ENCODE measurements at regions not wholly inside any gene's neighbourhood (a gene's known extent, or its start where the extent isn't known, plus 50 kb on each side); places are given as distances from the start of the nearest gene placed in this dataset.
"Not testable (repeated sequence)": the region's sequence is repeated elsewhere in the genome, so short reads cannot be mapped to it uniquely, and the experiment has no call there.

- Histone ChIP-seq H3K9ac (no peak overlapping the region), H3K4me3 (ENCODE audit: low read depth, low read length) (no peak overlapping the region), H3K9me3 (ENCODE audit: control insufficient read depth, low read length) (no peaks in the 10 kb centered on the region), H3K36me3 (ENCODE audit: control insufficient read depth, insufficient read depth, low read length) (no peaks in the 10 kb centered on the region), H2AFZ (no peak overlapping the region), H3K79me2 (no peaks in the 10 kb centered on the region), H3K4me2 (ENCODE audit: low read length) (no peak overlapping the region), H3K27me3 (ENCODE audit: control insufficient read depth, insufficient read depth, low read length) (no peaks in the 10 kb centered on the region), H3K27ac (no peak overlapping the region), H3K4me1 (no peaks in the 10 kb centered on the region)
- TF ChIP-seq CTCF (IDR thresholded peaks at IDR 0.05), result no peak
These were observed 121.8 kb downstream of the OXSM start for GRCh38 chr3:25911525-25912295.

- H3K79me2 ChIP-seq, result no peaks in the 10 kb centered on the region
- no peaks in the 10 kb centered on the region for H3K36me3 ChIP-seq (ENCODE audit: control insufficient read depth, insufficient read depth, low read length)
- H3K4me1 ChIP-seq, result no peaks in the 10 kb centered on the region
- H3K27me3 ChIP-seq (ENCODE audit: control insufficient read depth, insufficient read depth, low read length), result no peaks in the 10 kb centered on the region
- no peak overlapping the region for H3K4me3 ChIP-seq (ENCODE audit: low read depth, low read length)
- no peak overlapping the region for H3K4me2 ChIP-seq (ENCODE audit: low read length)
- no peak overlapping the region for H3K27ac ChIP-seq
- TF ChIP-seq CTCF (IDR thresholded peaks at IDR 0.05), result no peak
- no peaks in the 10 kb centered on the region for H3K9me3 ChIP-seq (ENCODE audit: control insufficient read depth, low read length)
- no peak overlapping the region for H2AFZ ChIP-seq
- no peak overlapping the region for H3K9ac ChIP-seq
These were observed 123.3 kb downstream of the OXSM start for GRCh38 chr3:25913179-25913578.

GRCh38 chr3:25915673-25916072 lies 125.8 kb downstream of the OXSM start:
- no peaks in the 10 kb centered on the region for H3K4me1 ChIP-seq
- H3K27ac ChIP-seq, result no peak overlapping the region
- no peak for TF ChIP-seq CTCF (IDR thresholded peaks at IDR 0.05)
- no peaks in the 10 kb centered on the region for H3K79me2 ChIP-seq
- no peak overlapping the region for H2AFZ ChIP-seq
- H3K4me3 ChIP-seq (ENCODE audit: low read depth, low read length), result no peak overlapping the region
- H3K36me3 ChIP-seq (ENCODE audit: control insufficient read depth, insufficient read depth, low read length), result no peaks in the 10 kb centered on the region
- no peaks in the 10 kb centered on the region for H3K9me3 ChIP-seq (ENCODE audit: control insufficient read depth, low read length)
- H3K9ac ChIP-seq, result no peak overlapping the region
- no peaks in the 10 kb centered on the region for H3K27me3 ChIP-seq (ENCODE audit: control insufficient read depth, insufficient read depth, low read length)
- H3K4me2 ChIP-seq (ENCODE audit: low read length), result no peak overlapping the region

- Histone ChIP-seq H3K4me3 (ENCODE audit: low read depth, low read length) (no peak overlapping the region), H3K4me2 (ENCODE audit: low read length) (no peak overlapping the region), H3K27me3 (ENCODE audit: control insufficient read depth, insufficient read depth, low read length) (no peaks in the 10 kb centered on the region), H3K36me3 (ENCODE audit: control insufficient read depth, insufficient read depth, low read length) (no peaks in the 10 kb centered on the region), H2AFZ (no peak overlapping the region), H3K9ac (no peak overlapping the region), H3K9me3 (ENCODE audit: control insufficient read depth, low read length) (no peaks in the 10 kb centered on the region), H3K4me1 (no peaks in the 10 kb centered on the region), H3K79me2 (no peaks in the 10 kb centered on the region), H3K27ac (no peak overlapping the region)
- no peak for TF ChIP-seq CTCF (IDR thresholded peaks at IDR 0.05)
These were observed 126.4 kb downstream of the OXSM start for GRCh38 chr3:25916321-25916720.

- not testable (repeated sequence) for H3K4me3 ChIP-seq (ENCODE audit: low read depth, low read length); H3K9me3 ChIP-seq (ENCODE audit: control insufficient read depth, low read length); H3K4me1 ChIP-seq; H3K27me3 ChIP-seq (ENCODE audit: control insufficient read depth, insufficient read depth, low read length); H3K4me2 ChIP-seq (ENCODE audit: low read length); H3K36me3 ChIP-seq (ENCODE audit: control insufficient read depth, insufficient read depth, low read length); H3K9ac ChIP-seq; H2AFZ ChIP-seq; H3K27ac ChIP-seq; H3K79me2 ChIP-seq
These were observed 142.1 kb downstream of the OXSM start for GRCh38 chr3:25931967-25932366.

Measured in parathyroid adenoma (tissue), 2 donors.